ENCODE measurements at regions not wholly inside any gene's neighbourhood (a gene's known extent, or its start where the extent isn't known, plus 50 kb on each side); places are given as distances from the start of the nearest gene placed in this dataset.
"Not testable (repeated sequence)": the region's sequence is repeated elsewhere in the genome, so short reads cannot be mapped to it uniquely, and the experiment has no call there.

DNA sequence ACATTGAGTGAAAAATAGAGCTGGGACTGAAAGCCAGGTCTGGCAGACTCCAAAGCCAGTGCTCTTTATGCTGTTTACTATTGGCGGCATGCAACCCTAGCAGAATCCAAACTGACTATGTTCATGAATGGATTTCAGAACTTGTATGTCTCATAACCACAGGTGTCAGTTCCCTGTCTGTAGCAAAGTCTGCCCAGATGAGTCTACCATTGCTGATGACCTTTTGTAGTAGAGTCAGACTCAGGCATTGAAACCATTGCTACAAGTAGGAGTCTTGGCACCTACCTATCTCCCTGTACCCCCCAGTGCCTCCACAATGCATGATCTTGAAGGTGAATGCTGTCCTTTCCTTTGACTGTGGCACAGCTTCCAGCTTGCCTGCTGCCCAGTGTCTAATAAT, 157.2 kb upstream of the ROPN1 start:
- H3K4me3 ChIP-seq (ENCODE audit: low read depth, low read length, poor library complexity, severe bottlenecking): no peak overlapping the region
- no peaks in the 10 kb centered on the region for H3F3A ChIP-seq (ENCODE audit: insufficient read depth, low read length)
- H4K20me1 ChIP-seq (ENCODE audit: insufficient read depth, low read length): no peaks in the 10 kb centered on the region
- H3K27me3 ChIP-seq (ENCODE audit: insufficient read depth, low read length): no peaks in the 10 kb centered on the region
- H3K27ac ChIP-seq (ENCODE audit: low read depth, low read length, poor library complexity, severe bottlenecking): no peak overlapping the region
- no peaks in the 10 kb centered on the region for H3K9me3 ChIP-seq (ENCODE audit: low read length)
- H3K9me2 ChIP-seq (ENCODE audit: low read depth, low read length): no peaks in the 10 kb centered on the region
- H2AFZ ChIP-seq (ENCODE audit: low read length): no peak overlapping the region
- no peak overlapping the region for H3K9ac ChIP-seq (ENCODE audit: low read length)
- H3K4me1 ChIP-seq (ENCODE audit: insufficient read depth, low read length, severe bottlenecking): no peaks in the 10 kb centered on the region
- H3K79me2 ChIP-seq (ENCODE audit: insufficient read depth, low read length): no peaks in the 10 kb centered on the region
- H3K36me3 ChIP-seq (ENCODE audit: insufficient read depth, low read length): no peaks in the 10 kb centered on the region
- H3K4me2 ChIP-seq (ENCODE audit: low read length): no peak overlapping the region
- no peak for TF ChIP-seq EZH2 (IDR thresholded peaks at IDR 0.05; ENCODE audit: borderline replicate concordance, low read length)
- TF ChIP-seq, protein P1, sequence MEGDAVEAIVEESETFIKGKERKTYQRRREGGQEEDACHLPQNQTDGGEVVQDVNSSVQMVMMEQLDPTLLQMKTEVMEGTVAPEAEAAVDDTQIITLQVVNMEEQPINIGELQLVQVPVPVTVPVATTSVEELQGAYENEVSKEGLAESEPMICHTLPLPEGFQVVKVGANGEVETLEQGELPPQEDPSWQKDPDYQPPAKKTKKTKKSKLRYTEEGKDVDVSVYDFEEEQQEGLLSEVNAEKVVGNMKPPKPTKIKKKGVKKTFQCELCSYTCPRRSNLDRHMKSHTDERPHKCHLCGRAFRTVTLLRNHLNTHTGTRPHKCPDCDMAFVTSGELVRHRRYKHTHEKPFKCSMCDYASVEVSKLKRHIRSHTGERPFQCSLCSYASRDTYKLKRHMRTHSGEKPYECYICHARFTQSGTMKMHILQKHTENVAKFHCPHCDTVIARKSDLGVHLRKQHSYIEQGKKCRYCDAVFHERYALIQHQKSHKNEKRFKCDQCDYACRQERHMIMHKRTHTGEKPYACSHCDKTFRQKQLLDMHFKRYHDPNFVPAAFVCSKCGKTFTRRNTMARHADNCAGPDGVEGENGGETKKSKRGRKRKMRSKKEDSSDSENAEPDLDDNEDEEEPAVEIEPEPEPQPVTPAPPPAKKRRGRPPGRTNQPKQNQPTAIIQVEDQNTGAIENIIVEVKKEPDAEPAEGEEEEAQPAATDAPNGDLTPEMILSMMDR (IDR thresholded peaks at IDR 0.05; ENCODE audit: low read length): no peak

DNA sequence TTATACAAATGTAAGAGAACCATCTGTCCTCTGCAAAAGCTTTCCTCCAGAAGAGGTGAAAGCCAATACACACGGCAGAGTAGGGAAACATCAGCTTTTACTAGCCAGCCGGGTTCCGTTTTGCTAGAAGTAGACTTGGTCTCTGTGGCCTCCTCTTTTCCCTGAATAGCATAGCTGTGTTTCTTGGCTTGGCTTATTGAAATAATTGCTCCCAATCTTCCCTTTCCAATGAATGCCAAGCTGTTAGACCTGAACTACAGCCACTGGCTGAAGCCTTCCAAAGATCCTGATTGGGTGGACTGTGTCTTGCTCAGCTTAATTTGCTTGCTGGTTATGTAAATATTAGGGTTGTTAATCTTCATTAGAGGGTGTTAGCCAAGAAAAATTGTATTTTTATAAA, 157.8 kb upstream of the ROPN1 start:
- Histone ChIP-seq H3K36me3 (ENCODE audit: insufficient read depth, low read length) (no peaks in the 10 kb centered on the region), H3K9ac (ENCODE audit: low read length) (no peak overlapping the region), H3K4me2 (ENCODE audit: low read length) (no peak overlapping the region), H2AFZ (ENCODE audit: low read length) (no peak overlapping the region), H3K4me1 (ENCODE audit: insufficient read depth, low read length, severe bottlenecking) (no peaks in the 10 kb centered on the region), H4K20me1 (ENCODE audit: insufficient read depth, low read length) (no peaks in the 10 kb centered on the region), H3K9me2 (ENCODE audit: low read depth, low read length) (no peaks in the 10 kb centered on the region), H3K9me3 (ENCODE audit: low read length) (no peaks in the 10 kb centered on the region), H3K4me3 (ENCODE audit: low read depth, low read length, poor library complexity, severe bottlenecking) (no peak overlapping the region), H3K27me3 (ENCODE audit: insufficient read depth, low read length) (no peaks in the 10 kb centered on the region), H3K79me2 (ENCODE audit: insufficient read depth, low read length) (no peaks in the 10 kb centered on the region), H3F3A (ENCODE audit: insufficient read depth, low read length) (no peaks in the 10 kb centered on the region), H3K27ac (ENCODE audit: low read depth, low read length, poor library complexity, severe bottlenecking) (no peak overlapping the region)
- TF ChIP-seq EZH2 (IDR thresholded peaks at IDR 0.05; ENCODE audit: borderline replicate concordance, low read length): no peak
- TF ChIP-seq, protein P1 (IDR thresholded peaks at IDR 0.05; ENCODE audit: low read length): no peak

DNA sequence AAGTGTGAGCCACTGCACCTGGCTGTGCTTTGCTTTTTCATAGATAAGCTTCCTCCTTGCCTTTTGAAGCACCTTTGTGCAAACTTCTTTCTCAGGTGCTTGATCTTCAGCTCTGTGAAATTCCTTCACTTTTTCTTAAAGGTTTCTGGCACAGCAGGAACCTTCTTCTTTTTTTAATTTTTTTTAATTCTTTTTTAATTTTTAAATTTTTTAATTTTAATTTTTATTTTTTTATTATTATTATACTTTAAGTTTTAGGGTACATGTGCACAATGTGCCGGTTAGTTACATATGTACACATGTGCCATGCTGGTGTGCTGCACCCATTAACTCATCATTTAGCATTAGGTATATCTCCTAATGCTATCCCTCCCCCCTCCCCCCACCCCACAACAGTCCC, 161.0 kb upstream of the ROPN1 start:
- not testable (repeated sequence) for H3K36me3 ChIP-seq (ENCODE audit: insufficient read depth, low read length); H3K9me3 ChIP-seq (ENCODE audit: low read length); H3K4me3 ChIP-seq (ENCODE audit: low read depth, low read length, poor library complexity, severe bottlenecking); H3K27me3 ChIP-seq (ENCODE audit: insufficient read depth, low read length); H3K27ac ChIP-seq (ENCODE audit: low read depth, low read length, poor library complexity, severe bottlenecking); H3F3A ChIP-seq (ENCODE audit: insufficient read depth, low read length); H3K4me2 ChIP-seq (ENCODE audit: low read length); H3K9me2 ChIP-seq (ENCODE audit: low read depth, low read length); H2AFZ ChIP-seq (ENCODE audit: low read length); H3K79me2 ChIP-seq (ENCODE audit: insufficient read depth, low read length); H3K4me1 ChIP-seq (ENCODE audit: insufficient read depth, low read length, severe bottlenecking); H4K20me1 ChIP-seq (ENCODE audit: insufficient read depth, low read length); H3K9ac ChIP-seq (ENCODE audit: low read length)

DNA sequence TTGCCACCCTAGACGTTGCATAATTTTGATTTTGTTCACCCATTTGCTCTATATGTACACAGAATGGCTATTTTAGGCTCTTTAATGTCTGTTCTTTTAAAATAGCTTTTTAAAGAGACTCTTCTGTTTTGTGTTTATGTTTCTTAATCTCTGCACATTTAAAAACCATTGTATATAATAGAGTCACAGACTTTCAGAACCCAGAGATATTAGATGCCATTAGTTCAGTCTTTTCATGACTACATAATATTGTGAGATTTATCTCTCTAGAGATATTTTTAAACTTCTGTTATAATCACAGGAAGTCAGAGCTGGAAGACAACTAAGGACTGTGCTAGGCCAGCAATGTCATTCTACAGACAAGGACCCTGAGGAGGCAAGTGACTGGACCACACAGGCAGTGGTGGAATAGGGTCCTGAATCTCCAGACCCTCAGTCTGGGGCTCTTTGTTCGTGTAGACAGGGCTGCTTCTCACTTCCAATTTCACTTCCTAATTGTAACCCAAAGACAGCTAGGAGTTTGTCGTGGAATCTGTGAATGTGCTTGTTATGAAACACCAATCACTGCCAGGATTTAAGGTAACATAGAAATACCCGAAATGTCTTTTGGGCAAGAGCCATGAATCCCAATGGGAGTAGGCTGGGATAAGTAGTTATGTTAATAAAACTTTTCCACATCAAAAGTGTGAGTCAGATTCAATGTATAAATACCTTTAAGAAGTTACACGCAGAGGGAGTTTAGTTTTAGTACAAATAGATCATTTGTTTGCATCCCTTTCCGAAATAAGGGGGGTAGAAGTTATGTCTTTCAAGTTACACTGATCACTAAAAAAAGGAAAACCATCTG, 165.2 kb upstream of the ROPN1 start:
- no peak for TF ChIP-seq EZH2 (IDR thresholded peaks at IDR 0.05; ENCODE audit: borderline replicate concordance, low read length)
- TF ChIP-seq, protein P1 (IDR thresholded peaks at IDR 0.05; ENCODE audit: low read length): no peak
- H3K4me3 ChIP-seq (ENCODE audit: low read depth, low read length, poor library complexity, severe bottlenecking): no peak overlapping the region
- H3K27me3 ChIP-seq (ENCODE audit: insufficient read depth, low read length): 0 out of 2 replicates have a peak, but pooled peaks cover 3% of the 10 kb centered on the region
- H3K9ac ChIP-seq (ENCODE audit: low read length): no peak overlapping the region
- H4K20me1 ChIP-seq (ENCODE audit: insufficient read depth, low read length): no peaks in the 10 kb centered on the region
- no peaks in the 10 kb centered on the region for H3K79me2 ChIP-seq (ENCODE audit: insufficient read depth, low read length)
- no peaks in the 10 kb centered on the region for H3K36me3 ChIP-seq (ENCODE audit: insufficient read depth, low read length)
- no peaks in the 10 kb centered on the region for H3F3A ChIP-seq (ENCODE audit: insufficient read depth, low read length)
- H2AFZ ChIP-seq (ENCODE audit: low read length): no peak overlapping the region
- H3K4me1 ChIP-seq (ENCODE audit: insufficient read depth, low read length, severe bottlenecking): no peaks in the 10 kb centered on the region
- H3K4me2 ChIP-seq (ENCODE audit: low read length): no peak overlapping the region
- no peaks in the 10 kb centered on the region for H3K9me3 ChIP-seq (ENCODE audit: low read length)
- H3K9me2 ChIP-seq (ENCODE audit: low read depth, low read length): no peaks in the 10 kb centered on the region
- H3K27ac ChIP-seq (ENCODE audit: low read depth, low read length, poor library complexity, severe bottlenecking): no peak overlapping the region
